ENCODE measurements at regions not wholly inside any gene's neighbourhood (a gene's known extent, or its start where the extent isn't known, plus 50 kb on each side); places are given as distances from the start of the nearest gene placed in this dataset.

DNA sequence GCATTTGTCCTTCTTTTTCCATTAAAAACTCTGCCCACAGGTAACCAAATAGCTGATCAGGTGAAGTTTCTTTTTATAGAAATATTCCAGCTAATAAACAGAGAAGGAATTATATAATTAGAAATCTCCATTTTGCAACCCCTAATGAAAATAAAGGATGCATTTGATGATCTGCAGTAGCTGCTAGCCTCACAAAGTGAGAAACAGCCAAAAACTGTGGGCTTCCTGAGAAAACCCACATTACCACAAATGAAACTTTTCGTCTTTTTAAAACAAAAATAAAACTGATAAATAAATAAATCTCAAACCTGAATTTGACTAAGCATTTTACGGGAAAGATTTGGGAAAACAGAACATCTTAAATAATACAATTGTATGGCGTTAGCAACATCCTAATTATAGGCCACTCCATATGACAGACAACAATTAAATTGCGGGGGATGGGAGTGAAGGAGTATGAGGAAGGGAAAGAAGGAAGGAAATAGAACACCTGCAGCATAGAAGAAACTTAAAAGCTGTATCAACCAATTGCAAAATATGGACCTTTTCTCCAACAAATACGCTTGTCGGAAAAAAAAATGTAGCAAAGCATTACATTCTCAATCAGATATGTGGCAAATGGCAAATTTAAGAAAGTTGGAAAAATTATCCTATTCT, 283.0 kb upstream of the ITGA1 start:
- DNase-seq: no peak

DNA sequence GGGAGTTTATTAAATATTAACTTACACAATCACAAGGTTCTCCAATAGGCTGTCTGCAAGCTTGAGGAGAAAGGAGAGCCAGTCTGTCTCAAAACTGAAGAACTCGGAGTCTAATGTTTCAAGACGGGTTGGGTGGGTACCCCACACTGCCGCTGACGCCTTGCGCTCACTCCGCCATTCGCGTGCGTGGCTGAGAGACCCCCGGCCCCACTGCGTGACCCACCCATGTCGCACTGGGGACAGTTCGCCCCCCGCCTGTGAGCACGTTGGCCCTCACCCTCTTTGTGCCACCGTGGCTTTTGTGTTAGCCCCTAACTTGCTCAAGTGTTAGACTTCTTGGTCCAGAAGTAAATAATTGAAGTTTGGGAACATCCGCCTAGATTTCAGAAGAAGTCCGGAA, 270.0 kb upstream of the ITGA1 start:
- DNase-seq: no peak

DNA sequence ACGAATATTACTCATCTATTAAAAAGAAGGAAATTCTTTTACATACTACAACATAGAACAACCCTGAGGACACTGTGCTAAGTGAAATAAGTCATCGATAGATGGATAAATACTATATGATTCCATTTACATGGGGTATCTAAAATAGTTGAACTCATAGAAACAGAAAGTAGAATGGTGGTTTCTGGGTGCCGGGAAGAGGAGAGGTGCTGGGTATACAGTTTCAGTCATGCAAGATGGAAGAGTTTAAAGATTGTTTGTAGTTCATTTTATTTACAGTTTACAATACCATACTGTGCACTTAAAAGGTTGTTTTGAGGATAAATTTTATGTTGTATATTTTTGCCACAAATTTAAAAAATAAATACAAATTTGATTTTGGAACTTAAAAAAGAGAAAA, 267.5 kb upstream of the ITGA1 start:
- DNase-seq: no peak

DNA sequence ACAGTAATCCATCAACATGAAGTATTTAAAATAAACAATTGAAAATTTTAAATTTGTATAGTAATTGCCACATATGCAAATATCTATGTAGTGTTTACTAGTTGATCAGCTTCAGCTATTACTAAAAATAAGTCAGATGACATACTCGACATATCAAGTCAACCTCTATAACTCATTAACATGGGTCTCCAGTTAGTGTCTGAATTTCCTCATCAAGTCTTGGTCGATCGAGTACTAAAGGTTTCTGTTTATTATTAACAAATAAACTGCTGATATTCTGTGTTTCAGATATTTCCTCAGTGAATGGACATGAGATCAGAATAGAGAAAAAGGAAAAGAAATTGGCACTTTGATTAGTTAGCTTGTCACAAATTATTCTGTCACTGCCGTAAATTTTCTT, 266.5 kb upstream of the ITGA1 start:
- DNase-seq: no peak

DNA sequence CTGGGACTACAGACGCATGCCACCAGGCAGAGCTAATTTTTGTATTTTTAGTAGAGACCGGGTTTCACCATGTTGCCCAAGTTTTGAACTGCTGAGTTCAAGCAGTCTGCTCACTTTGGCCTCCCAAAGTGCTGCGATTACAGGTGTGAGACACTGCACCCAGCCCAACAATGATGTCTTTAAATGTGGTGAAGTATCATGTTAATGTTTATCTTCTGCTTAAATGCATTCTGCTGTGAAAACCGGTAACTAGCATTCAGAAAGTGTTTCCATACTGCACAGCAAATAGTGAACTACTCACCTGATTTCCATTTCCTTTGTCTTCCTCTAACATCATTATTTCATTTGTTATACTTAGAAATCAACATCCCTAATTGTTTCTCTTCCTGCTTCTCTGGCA, 264.0 kb upstream of the ITGA1 start:
- DNase-seq: no peak

DNA sequence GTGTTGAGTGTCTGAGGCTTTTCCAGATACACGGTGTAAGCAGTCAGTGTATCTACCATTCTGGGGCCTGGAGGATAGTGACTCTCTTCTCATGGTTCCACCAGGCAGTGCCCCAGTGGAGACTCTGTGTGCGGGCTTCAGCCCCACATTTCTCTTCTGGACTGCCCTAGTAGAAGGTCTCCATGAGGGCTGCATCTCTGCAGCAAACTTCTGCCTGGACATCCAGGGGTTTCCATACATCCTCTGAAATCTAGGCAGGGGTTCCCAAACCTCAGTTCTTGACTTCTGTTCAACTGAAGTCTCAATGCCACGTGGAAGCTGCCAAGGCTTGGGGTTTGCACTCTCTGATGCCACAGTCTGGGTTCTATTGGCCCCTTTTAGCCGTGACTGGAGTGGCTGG, 256.6 kb upstream of the ITGA1 start:
- no peak for DNase-seq

DNA sequence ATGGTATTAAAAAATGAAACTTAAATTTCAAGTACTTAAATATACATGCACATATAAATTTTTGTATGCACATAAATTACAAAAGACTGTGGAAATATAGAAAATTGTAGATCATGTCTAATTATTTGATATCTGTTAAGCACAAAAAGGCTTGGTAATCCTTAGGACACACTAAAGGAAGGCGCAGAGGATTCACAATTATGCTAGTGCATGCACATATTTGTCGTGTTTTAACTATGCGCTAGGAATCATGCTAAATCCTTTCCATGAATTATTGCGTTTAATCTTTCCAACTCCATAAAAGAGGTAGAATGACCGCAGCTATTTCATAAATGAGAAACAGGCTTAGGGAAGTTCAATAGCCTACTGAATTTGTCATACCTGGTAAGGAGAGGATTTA, 244.1 kb upstream of the ITGA1 start:
- no peak for DNase-seq

DNA sequence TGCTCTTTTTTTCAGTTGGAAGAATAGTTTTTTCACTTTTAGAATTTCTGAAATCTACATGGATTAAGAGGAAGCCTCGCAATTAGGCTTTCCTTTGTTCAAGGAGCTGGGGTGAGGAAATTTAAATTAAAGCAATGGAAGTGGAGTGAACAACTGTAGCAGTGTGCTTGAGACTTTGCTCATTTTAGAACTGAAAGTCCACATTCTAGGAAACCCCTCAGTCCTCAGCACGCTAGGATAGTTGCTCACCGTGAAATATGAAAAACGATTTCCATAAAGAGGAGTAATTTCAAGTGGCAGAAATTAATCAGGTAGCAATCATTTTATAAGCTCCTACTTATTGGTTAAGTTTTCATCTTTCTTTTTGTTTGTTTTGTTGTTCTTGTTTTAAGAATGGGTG, 243.0 kb upstream of the ITGA1 start:
- no peak for DNase-seq

DNA sequence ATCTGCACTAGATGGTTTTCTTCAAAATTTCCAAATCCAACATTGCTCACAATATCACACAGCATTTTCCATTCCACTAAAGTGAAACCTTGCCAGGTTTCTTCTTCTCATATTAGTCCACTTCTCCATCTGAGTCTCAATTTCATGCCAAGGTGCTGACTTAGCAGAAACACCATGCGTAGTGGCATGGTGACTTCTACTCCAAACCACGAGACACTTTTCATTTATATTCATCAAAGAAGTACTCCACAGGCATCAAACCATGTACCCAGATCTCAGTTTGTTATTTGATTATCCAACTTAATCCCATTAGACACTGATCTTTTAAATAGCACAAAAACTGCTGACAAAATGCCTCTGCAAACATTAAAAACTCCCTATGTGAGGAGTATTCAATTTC, 233.4 kb upstream of the ITGA1 start:
- no peak for DNase-seq

DNA sequence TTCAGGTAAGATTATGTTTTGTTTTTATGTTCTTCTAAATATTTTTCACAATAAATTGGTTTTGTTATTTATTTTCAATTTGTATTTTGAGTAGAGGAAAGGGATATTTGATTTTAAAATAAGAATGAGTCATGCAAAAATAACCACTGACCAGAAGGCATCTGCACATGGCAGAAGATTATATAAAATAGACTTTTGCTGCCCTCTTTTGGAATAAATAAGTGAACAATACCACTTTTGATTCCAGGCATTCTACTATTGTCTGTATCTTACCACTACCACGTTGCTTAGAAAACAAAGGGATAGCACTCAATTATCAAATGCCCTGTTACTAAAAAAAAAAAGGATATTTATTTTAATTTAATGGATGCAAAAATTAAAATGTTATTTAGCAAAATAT, 227.3 kb upstream of the ITGA1 start:
- no peak for DNase-seq

DNA sequence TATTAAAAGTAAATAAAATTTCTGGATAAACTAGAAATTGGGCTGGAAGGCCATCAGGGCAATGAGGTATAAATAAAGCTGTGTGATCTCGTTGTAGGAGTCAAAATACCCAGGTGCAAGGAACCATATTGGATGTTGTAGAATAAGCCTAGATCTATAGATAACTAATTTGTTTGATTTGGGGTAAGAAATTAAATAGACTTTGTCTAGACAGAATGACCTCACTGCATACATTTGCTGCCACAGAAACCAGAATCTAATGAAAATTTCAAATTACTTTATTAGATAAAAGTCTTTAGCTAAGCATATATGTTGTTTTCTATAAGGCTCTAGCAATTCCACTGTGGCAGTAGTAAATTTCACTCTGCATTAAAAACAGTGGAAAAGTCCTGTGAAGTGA, 225.2 kb upstream of the ITGA1 start:
- DNase-seq: no peak

DNA sequence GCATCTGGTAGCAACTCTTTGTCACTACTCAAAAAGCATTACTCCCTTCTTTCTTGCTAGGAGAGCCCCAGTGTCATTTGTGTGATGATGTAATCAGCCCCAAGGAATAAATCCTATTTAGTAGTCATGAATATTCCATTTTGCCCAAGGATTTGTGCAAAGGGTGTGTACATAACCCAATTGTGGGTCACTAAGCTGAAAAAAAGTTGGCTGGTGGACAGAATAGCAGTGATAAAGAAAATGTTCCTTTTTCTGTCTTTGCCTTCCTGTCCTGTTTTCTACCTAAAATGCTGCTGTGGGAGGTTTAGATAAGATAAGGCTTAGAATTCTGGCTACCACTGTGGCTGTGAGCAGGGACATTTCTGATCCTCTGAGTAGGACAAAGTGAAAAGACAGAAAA, 223.1 kb upstream of the ITGA1 start:
- no peak for DNase-seq

DNA sequence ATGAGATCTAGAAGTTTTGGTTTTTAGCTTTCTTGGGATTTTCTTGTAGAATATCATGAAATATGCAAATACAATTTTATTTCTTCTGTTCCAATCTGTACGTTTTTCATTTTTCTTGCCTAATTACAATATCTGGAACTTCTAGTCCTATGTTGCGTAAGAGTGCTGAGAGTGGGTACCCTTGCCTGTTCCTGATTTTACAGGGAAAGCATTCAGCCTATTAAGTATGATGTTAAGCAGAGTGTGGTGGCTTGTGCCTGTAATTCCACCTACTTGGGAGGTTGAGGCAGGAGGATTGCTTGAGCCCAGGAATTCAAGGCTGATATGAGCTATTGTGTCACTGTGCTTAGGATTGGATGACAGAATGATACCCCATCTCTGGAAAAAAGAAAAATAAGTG, 210.2 kb upstream of the ITGA1 start:
- no peak for DNase-seq

DNA sequence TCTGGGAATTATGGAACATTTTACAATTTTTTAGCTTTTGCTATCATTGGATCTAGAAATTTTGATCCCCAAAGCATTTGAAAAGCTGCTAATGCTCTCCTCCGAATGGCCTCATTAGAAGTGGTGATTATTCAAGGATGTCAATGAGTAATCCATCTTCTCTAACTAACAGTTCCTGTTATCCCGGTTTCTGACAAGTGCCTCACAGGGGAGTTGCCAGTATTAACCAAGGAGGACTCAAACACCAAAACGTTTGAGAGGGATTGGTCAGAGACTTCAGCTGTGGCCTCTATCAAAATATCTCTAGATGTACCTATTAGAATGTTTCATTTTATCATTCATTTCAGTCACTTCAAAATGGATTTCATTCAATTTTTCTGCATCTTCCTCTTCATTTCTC, 208.3 kb upstream of the ITGA1 start:
- DNase-seq: no peak

DNA sequence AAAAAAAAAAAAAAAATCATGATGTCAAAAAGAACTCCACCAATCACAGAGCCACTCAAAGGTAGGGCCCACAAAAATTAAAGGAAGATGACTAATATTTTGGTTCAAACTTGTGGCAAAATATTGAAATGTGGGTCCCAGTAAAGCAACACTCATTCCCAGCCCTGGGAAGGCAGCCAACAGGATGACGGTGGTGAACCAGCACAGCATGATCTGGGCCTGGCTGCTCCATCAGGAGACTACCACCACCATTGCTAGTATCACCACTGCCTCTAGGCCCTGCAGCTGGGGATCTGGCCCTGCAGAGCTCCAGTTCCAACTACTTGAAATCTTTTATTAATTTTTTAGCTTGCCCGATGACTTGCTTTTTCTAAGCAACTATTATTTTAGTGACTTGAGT, 206.8 kb upstream of the ITGA1 start:
- no peak for DNase-seq

DNA sequence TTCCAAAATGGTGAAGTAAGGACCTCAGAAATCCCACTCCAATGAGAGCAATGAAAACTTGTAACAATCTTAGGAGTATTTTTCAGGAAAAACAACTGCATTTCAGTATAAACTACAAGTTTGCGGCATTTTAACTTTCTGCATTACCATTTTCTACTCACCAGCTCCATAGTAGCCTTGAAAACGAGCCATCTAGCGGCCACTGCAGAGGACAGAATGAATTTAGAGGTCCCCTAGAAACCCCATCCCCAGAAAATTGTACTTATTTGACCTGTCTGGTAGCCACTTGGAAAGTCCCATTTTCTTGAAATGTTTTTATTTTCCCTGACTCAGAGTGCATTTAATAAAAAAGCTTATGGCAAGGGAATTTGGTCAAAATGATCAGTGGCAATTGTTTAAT, 205.4 kb upstream of the ITGA1 start:
- no peak for DNase-seq

DNA sequence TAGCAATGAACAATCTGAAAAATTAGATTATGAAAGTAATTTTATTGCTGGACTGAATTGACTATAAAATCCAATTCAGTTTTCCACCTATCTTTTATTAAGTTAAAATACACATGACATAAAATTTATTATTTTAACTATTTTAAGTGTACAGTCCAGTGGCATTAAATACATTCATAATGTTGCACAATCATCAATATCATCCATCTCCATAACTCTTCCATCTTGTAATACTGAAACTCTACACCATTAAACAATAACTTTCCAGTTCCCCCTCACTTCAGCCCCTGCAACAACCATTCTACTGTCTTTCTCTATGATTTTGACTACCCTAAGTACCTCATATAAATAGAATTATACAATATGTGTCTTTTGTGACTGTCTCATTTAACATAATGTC, 200.6 kb upstream of the ITGA1 start:
- no peak for DNase-seq

DNA sequence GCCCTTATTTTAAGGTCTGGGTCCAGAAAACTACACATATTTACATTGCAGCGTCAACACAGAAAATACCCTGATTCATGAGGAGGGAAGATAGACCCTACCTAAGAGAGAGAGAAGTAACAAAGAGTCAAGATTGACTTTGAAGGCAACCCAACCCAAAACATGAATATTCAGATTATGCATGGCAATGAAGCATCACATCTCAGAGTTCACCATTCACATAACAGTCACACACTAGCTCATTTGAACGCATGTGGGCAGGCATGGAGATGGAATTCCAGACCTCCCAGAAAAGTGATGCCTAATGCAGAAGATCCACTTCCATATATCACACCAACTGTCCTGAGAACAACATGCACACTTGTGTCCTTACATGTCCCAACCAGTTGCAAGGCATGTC, 190.1 kb upstream of the ITGA1 start:
- no peak for DNase-seq

DNA sequence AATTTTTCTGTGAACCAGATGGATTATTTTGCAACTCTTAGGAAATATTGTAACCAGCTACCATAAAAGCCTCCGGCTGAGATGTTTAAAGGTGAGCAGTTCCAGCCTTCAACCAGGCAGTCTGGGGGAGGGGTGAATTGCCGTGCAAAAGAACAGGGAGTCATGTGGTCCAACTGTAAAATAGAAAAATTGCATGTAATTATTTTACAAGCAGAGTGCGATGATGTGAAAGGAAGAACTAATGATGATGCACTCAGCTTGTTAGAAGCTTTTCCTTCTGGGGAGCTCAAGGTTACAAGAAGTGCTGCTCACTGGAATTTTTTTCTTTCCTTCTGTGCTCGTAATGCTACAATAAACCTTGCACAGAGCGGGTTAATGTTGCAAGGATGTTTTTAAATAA, 188.7 kb upstream of the ITGA1 start:
- DNase-seq: no peak

DNA sequence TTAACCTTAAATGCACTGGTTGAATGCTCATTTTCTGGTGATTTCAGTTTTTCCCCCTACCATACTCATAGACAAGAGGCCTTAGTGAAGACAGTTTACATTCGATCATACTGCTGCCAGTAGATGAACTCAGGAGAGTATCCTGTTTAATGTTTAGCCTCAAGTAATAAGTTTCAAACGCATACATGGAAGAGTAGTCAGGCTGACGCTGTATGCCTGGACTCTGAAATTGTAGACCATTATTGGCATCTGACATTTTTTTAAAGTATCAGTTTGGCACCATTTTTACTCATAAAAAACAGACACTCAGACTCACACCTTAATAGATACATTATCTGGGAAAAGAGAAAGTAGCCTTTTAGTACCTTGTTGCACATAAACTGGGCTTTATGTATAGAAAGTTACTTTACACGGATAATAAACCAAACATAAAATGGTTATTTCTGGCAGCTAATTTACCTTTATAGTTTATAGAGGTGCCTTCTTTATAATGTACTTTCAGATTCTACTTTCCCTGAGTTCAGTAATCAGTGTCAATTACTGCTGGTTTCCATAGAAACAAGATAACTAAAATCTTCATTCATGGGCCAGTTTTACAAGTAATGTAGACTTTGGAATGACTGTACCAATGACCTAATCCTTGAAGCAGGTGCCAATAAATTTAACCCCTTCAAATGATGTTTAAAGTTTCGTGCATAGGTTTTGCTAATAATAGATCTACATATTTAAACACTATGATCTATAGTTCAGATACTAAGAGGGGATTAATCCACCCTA, 183.8 kb upstream of the ITGA1 start:
- no peak for DNase-seq

DNA sequence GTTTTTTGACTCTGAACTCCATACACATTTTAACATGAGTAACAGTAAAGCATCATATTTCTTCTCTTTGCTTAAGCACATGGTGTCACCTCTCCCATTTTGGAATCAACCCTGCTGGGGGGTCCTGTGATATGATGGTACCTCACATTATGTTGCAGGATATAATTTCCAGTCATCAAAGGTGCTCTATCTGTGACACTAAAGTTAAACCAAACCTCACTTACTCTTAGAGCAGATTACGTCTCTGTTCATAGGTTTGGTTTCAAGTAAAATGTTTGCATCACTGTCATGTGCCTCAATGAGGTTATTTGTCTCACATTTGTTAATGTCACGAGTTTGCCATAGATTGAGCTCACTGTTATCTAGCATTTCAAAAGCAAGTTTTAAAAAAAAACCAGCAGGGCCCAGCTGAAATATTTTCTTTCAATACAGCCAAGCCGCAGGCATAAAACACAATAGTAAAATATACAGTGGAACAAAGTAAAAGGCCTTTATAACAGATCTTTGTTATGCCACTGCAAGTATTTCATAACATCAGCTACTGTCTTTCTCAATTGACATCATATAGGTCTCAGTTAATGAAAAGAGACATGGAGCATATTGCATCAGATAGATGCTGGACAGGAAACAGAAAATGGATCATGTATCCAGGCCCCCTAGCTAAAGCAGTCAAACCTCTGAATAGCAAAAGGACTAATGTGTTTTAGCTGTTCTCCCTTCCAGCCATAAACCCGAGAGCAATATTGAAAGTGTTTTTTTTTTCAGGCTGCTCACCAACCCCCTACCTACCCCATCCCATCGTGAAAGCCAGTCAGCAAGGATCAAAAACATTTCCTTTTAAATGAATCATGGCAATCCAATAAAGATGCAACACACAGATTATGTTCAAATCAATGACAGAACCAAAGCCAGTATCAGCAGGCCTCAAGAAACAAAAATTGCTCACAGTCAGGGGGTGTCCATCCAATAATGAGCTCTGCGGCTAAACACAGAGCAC, 182.1 kb upstream of the ITGA1 start:
- no peak for DNase-seq

DNA sequence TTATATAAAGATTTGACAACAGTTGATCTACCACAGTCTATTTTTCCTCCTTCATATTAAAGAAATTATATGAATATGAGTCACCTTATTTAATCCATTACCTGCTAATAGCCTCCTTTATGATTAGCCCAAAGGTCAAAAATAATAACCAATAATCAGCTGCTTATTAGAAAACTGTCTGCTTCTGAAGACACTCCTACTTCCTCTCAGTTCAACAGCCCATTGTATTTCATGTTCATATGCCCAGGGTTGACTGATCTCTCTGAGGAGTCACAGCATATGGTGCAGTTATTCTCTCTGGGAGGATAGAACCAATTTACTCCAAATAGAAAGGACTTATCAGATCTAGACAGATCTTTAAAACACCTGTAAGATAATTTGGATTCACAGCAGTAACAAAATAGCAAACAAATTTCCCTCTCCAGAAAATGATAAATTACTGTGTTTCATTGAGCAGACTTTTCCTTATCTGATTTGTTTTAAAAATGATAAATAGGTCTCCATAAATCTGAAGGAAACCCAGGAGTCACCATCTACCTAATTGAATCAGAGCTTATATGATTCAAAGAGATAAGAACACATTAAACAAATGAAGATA, 180.4 kb upstream of the ITGA1 start:
- DNase-seq: no peak

DNA sequence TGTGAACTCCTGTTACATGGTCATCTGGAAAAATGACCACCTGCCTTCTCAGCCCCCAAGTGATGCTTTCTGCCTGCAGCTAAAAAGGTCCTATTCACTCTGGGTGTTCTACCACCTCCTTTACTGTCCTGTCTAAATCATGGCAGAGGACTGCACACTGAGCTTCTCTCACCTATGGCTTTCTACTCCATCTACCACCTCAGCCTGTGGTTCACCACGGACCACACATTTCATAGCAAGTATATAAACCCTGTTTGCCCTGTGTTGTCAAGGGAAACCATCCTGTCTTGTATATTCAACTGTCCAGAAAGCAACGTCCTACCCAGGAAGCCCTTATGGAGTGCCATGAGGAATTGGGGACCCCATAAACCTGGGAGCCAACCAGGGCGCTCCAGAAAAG, 167.4 kb upstream of the ITGA1 start:
- no peak for DNase-seq
